D341Med (cell line): ENCODE measurements at regions not wholly inside any gene's neighbourhood (a gene's known extent, or its start where the extent isn't known, plus 50 kb on each side); places are given as distances from the start of the nearest gene placed in this dataset.
"Not testable (repeated sequence)": the region's sequence is repeated elsewhere in the genome, so short reads cannot be mapped to it uniquely, and the experiment has no call there.

Experiments
- DNase-seq: peaks from one replicate; pipeline ENCODE4 v3.0.0; 2012; ENCODE audit warnings: low spot score

GRCh38 chr9:115400796-115401195 is 282.8 kb upstream of the TNC start:
- DNase-seq: no peak

GRCh38 chr9:115401756-115402327 is 283.9 kb upstream of the TNC start:
- DNase-seq: no peak

GRCh38 chr9:115403753-115404152 is 285.8 kb upstream of the TNC start:
- no peak for DNase-seq

GRCh38 chr9:115404311-115404710 is 286.4 kb upstream of the TNC start:
- no peak for DNase-seq

- no peak for DNase-seq
These were observed 293.6 kb upstream of the TNC start for GRCh38 chr9:115411516-115411915.

GRCh38 chr9:115411993-115412452 is 294.1 kb upstream of the TNC start:
- DNase-seq: no peak

- no peak for DNase-seq
These were observed 294.7 kb upstream of the TNC start for GRCh38 chr9:115412656-115413055.

GRCh38 chr9:115413304-115413703 is 295.3 kb upstream of the TNC start:
- DNase-seq: no peak

GRCh38 chr9:115413766-115414382 is 295.9 kb upstream of the TNC start:
- no peak for DNase-seq

GRCh38 chr9:115414561-115414960 is 296.6 kb upstream of the TNC start:
- no peak for DNase-seq

- DNase-seq: no peak
These were observed 297.5 kb upstream of the TNC start for GRCh38 chr9:115415450-115415849.

GRCh38 chr9:115416299-115416698 is 298.3 kb upstream of the TNC start:
- DNase-seq: no peak

- not testable (repeated sequence) for DNase-seq
These were observed 300.2 kb upstream of the TNC start for GRCh38 chr9:115418181-115418580.

GRCh38 chr9:115422932-115423440 is 305.0 kb upstream of the TNC start:
- DNase-seq: no peak

GRCh38 chr9:115423646-115424045 is 305.7 kb upstream of the TNC start:
- no peak for DNase-seq

GRCh38 chr9:115425601-115426000 is 307.6 kb upstream of the TNC start:
- DNase-seq: no peak

GRCh38 chr9:115437418-115437817 is 319.5 kb upstream of the TNC start:
- DNase-seq: no peak

GRCh38 chr9:115439641-115440040 is 321.7 kb upstream of the TNC start:
- DNase-seq: no peak

GRCh38 chr9:115442054-115442453 is 324.1 kb upstream of the TNC start:
- DNase-seq: no peak

- DNase-seq: no peak
These were observed 325.9 kb upstream of the TNC start for GRCh38 chr9:115443890-115444289.

- DNase-seq: no peak
These were observed 327.0 kb upstream of the TNC start for GRCh38 chr9:115444959-115445358.

- DNase-seq: no peak
These were observed 327.7 kb upstream of the TNC start for GRCh38 chr9:115445655-115446054.

GRCh38 chr9:115456515-115456914 is 338.6 kb upstream of the TNC start:
- DNase-seq: no peak

- no peak for DNase-seq
These were observed 343.3 kb upstream of the TNC start for GRCh38 chr9:115461280-115461679.
